Activated naive CD8-positive, alpha-beta T cell treated with anti-CD3 and anti-CD28 coated beads, Interleukin-2, amount 50 U/mL, for 24 hours (primary cell): ENCODE measurements at regions not wholly inside any gene's neighbourhood (a gene's known extent, or its start where the extent isn't known, plus 50 kb on each side); places are given as distances from the start of the nearest gene placed in this dataset.
A peak's percentile ranks its signal among the peaks of the same experiment; 100 is the strongest.
"Not testable (repeated sequence)": the region's sequence is repeated elsewhere in the genome, so short reads cannot be mapped to it uniquely, and the experiment has no call there.

Source experiments
- ATAC-seq: fragments of 150-1000 bp; cut with Tn5 transposase; one replicate; pipeline ENCODE4 v1.10.0; 2021
- DNase-seq: peaks from one replicate; pipeline ENCODE4 v3.0.0; 2021
- H3K27ac Mint-ChIP-seq: one replicate; pipeline ENCODE4 v1.8.0; 2021; ENCODE audit warnings: mild to moderate bottlenecking, mixed read lengths
- H3K27me3 Mint-ChIP-seq: one replicate; pipeline ENCODE4 v1.8.0; 2021; ENCODE audit warnings: mixed read lengths
- H3K36me3 Mint-ChIP-seq: one replicate; pipeline ENCODE4 v1.8.0; 2021; ENCODE audit warnings: low read depth, mixed read lengths
- H3K4me1 Mint-ChIP-seq: one replicate; pipeline ENCODE4 v1.8.0; 2021; ENCODE audit warnings: mixed read lengths
- H3K4me3 Mint-ChIP-seq: one replicate; pipeline ENCODE4 v1.8.0; 2021; ENCODE audit warnings: mild to moderate bottlenecking, moderate library complexity, mixed read lengths
- H3K9me3 Mint-ChIP-seq: one replicate; pipeline ENCODE4 v1.8.0; 2021; ENCODE audit warnings: mixed read lengths

- H3K4me3 Mint-ChIP-seq, H3K9me3 Mint-ChIP-seq, H3K27ac Mint-ChIP-seq, ATAC-seq, DNase-seq, H3K27me3 Mint-ChIP-seq, H3K36me3 Mint-ChIP-seq, H3K4me1 Mint-ChIP-seq: not testable (repeated sequence)
Observed at GRCh38 chr4:4037399-4038138, 189.2 kb downstream of the OTOP1 start.

GRCh38 chr4:4045823-4046222 lies 180.9 kb downstream of the OTOP1 start:
- H3K9me3 Mint-ChIP-seq, H3K4me3 Mint-ChIP-seq, ATAC-seq, H3K36me3 Mint-ChIP-seq, H3K27ac Mint-ChIP-seq, DNase-seq: not testable (repeated sequence)
- Mint-ChIP-seq H3K4me1 (peaks cover 12% of the 10 kb centered on the region), H3K27me3 (peaks cover 58% of the 10 kb centered on the region)

GRCh38 chr4:4046686-4047085 lies 180.0 kb downstream of the OTOP1 start:
- H3K36me3 Mint-ChIP-seq, H3K27ac Mint-ChIP-seq, ATAC-seq, H3K4me3 Mint-ChIP-seq, H3K9me3 Mint-ChIP-seq, DNase-seq: not testable (repeated sequence)
- Mint-ChIP-seq H3K27me3 (peaks cover 59% of the 10 kb centered on the region), H3K4me1 (peaks cover 12% of the 10 kb centered on the region)

GRCh38 chr4:4047202-4047601 lies 179.5 kb downstream of the OTOP1 start:
- not testable (repeated sequence) for H3K36me3 Mint-ChIP-seq, H3K9me3 Mint-ChIP-seq

GRCh38 chr4:4048227-4048626 lies 178.5 kb downstream of the OTOP1 start:
- H3K4me1 Mint-ChIP-seq = peaks cover 12% of the 10 kb centered on the region
- H3K36me3 Mint-ChIP-seq, DNase-seq, H3K9me3 Mint-ChIP-seq, H3K4me3 Mint-ChIP-seq, ATAC-seq, H3K27ac Mint-ChIP-seq: not testable (repeated sequence)
- peaks cover 57% of the 10 kb centered on the region for H3K27me3 Mint-ChIP-seq

More at GRCh38 chr4:4047202-4047601, 179.5 kb downstream of the OTOP1 start:
- H3K4me3 Mint-ChIP-seq = peak overlapping the region; percentile 24
- not testable (repeated sequence) for ATAC-seq, H3K27ac Mint-ChIP-seq, DNase-seq
- H3K27me3 Mint-ChIP-seq = peaks cover 61% of the 10 kb centered on the region
- peaks cover 12% of the 10 kb centered on the region for H3K4me1 Mint-ChIP-seq

- DNase-seq, ATAC-seq, H3K4me3 Mint-ChIP-seq, H3K36me3 Mint-ChIP-seq, H3K9me3 Mint-ChIP-seq, H3K27ac Mint-ChIP-seq: not testable (repeated sequence)
- H3K4me1 Mint-ChIP-seq = peaks cover 12% of the 10 kb centered on the region
- H3K27me3 Mint-ChIP-seq = peaks cover 40% of the 10 kb centered on the region
Observed at GRCh38 chr4:4050781-4051180, 175.9 kb downstream of the OTOP1 start.

GRCh38 chr4:4052933-4053332 lies 173.8 kb downstream of the OTOP1 start:
- ATAC-seq, H3K4me1 Mint-ChIP-seq, DNase-seq, H3K9me3 Mint-ChIP-seq, H3K4me3 Mint-ChIP-seq, H3K27ac Mint-ChIP-seq, H3K36me3 Mint-ChIP-seq: not testable (repeated sequence)
- peaks cover 21% of the 10 kb centered on the region for H3K27me3 Mint-ChIP-seq

GRCh38 chr4:4057226-4057625 lies 169.5 kb downstream of the OTOP1 start:
- DNase-seq, ATAC-seq, H3K9me3 Mint-ChIP-seq, H3K4me3 Mint-ChIP-seq, H3K27ac Mint-ChIP-seq, H3K27me3 Mint-ChIP-seq, H3K4me1 Mint-ChIP-seq, H3K36me3 Mint-ChIP-seq: not testable (repeated sequence)

- not testable (repeated sequence) for H3K4me3 Mint-ChIP-seq, DNase-seq, H3K36me3 Mint-ChIP-seq, H3K27ac Mint-ChIP-seq, H3K4me1 Mint-ChIP-seq, ATAC-seq, H3K9me3 Mint-ChIP-seq
- peaks cover 14% of the 10 kb centered on the region for H3K27me3 Mint-ChIP-seq
Observed at GRCh38 chr4:4084171-4084570, 142.6 kb downstream of the OTOP1 start.

GRCh38 chr4:4089716-4090419 lies 136.9 kb downstream of the OTOP1 start:
- ATAC-seq, H3K36me3 Mint-ChIP-seq, H3K4me3 Mint-ChIP-seq, DNase-seq, H3K9me3 Mint-ChIP-seq, H3K4me1 Mint-ChIP-seq, H3K27ac Mint-ChIP-seq: not testable (repeated sequence)
- peaks cover 15% of the 10 kb centered on the region for H3K27me3 Mint-ChIP-seq

GRCh38 chr4:4090720-4091119 lies 136.0 kb downstream of the OTOP1 start:
- not testable (repeated sequence) for H3K4me3 Mint-ChIP-seq, H3K27ac Mint-ChIP-seq, H3K36me3 Mint-ChIP-seq, H3K9me3 Mint-ChIP-seq, DNase-seq, H3K4me1 Mint-ChIP-seq, ATAC-seq
- H3K27me3 Mint-ChIP-seq = peaks cover 13% of the 10 kb centered on the region

GRCh38 chr4:4092159-4092558 lies 134.6 kb downstream of the OTOP1 start:
- not testable (repeated sequence) for H3K9me3 Mint-ChIP-seq, H3K36me3 Mint-ChIP-seq, ATAC-seq, DNase-seq, H3K27ac Mint-ChIP-seq, H3K4me1 Mint-ChIP-seq, H3K4me3 Mint-ChIP-seq
- peaks cover 12% of the 10 kb centered on the region for H3K27me3 Mint-ChIP-seq

GRCh38 chr4:4099610-4100009 lies 127.1 kb downstream of the OTOP1 start:
- not testable (repeated sequence) for H3K27ac Mint-ChIP-seq, ATAC-seq, H3K9me3 Mint-ChIP-seq, H3K4me1 Mint-ChIP-seq, H3K36me3 Mint-ChIP-seq, DNase-seq, H3K27me3 Mint-ChIP-seq, H3K4me3 Mint-ChIP-seq

- H3K36me3 Mint-ChIP-seq, H3K4me1 Mint-ChIP-seq, H3K9me3 Mint-ChIP-seq, H3K27ac Mint-ChIP-seq, DNase-seq, ATAC-seq: not testable (repeated sequence)
- peak overlapping the region; percentile 17 for H3K4me3 Mint-ChIP-seq
- H3K27me3 Mint-ChIP-seq = peaks cover 43% of the 10 kb centered on the region
Observed at GRCh38 chr4:4106923-4107322, 119.8 kb downstream of the OTOP1 start.

- not testable (repeated sequence) for H3K27ac Mint-ChIP-seq, H3K9me3 Mint-ChIP-seq, H3K4me1 Mint-ChIP-seq, H3K36me3 Mint-ChIP-seq
- DNase-seq (peak; percentile 83), ATAC-seq (peak; percentile 63)
- peaks cover 42% of the 10 kb centered on the region for H3K27me3 Mint-ChIP-seq
- H3K4me3 Mint-ChIP-seq = peak overlapping the region; percentile 45
Observed at GRCh38 chr4:4107411-4108107, 119.2 kb downstream of the OTOP1 start.
